K562 (cell line): ENCODE measurements at regions not wholly inside any gene's neighbourhood (a gene's known extent, or its start where the extent isn't known, plus 50 kb on each side); places are given as distances from the start of the nearest gene placed in this dataset.

ENCODE experiments used
- DPF2 ChIP-seq: fragments of 450-650 bp; IDR thresholded peaks from 2 replicates; pipeline ENCODE4 v1.6.1; 2016
- E2F8 ChIP-seq: fragments of 450-650 bp; IDR thresholded peaks from 2 replicates; pipeline ENCODE4 v1.7.1; 2018; ENCODE audit warnings: mild to moderate bottlenecking, low read depth; ENCODE audit not compliant: partially characterized antibody
- ELF1 ChIP-seq: fragments of 200-800 bp; sonication (Bioruptor generic); IDR thresholded peaks from 2 replicates; pipeline ENCODE4 v1.6.1; 2016; ENCODE audit warnings: missing genetic modification characterization, missing compliant biosample characterization
- HES1 ChIP-seq: fragments of 450-650 bp; IDR thresholded peaks from 2 replicates; pipeline ENCODE4 v1.6.1; 2016; ENCODE audit warnings: low read depth, mild to moderate bottlenecking, moderate library complexity
- HMG20B ChIP-seq: fragments of 250-450 bp; sonication (Bioruptor Pico); IDR thresholded peaks from 2 replicates; pipeline ENCODE4 v1.5.0; 2021; ENCODE audit warnings: mild to moderate bottlenecking
- ILK ChIP-seq: fragments of 450-650 bp; IDR thresholded peaks from 2 replicates; pipeline ENCODE4 v1.6.1; 2016; ENCODE audit warnings: missing genetic modification characterization, low read depth, mild to moderate bottlenecking, missing compliant biosample characterization, moderate library complexity, borderline replicate concordance
- IRF9 ChIP-seq: fragments of 450-650 bp; IDR thresholded peaks from 2 replicates; pipeline ENCODE4 v1.6.1; 2016; ENCODE audit warnings: missing biosample characterization, missing genetic modification characterization
- MAFF ChIP-seq: IDR thresholded peaks from 2 replicates; pipeline ENCODE4 v1.6.1; 2012; ENCODE audit warnings: low read length, improper control_type of control experiment
- NFE2 ChIP-seq: IDR thresholded peaks from 2 replicates; pipeline ENCODE4 v1.6.1; 2014; ENCODE audit warnings: antibody characterized with exemption, low read depth
- PCBP1 ChIP-seq: fragments of 200-400 bp; formaldehyde crosslinking; IDR thresholded peaks from 2 replicates; pipeline ENCODE4 v1.6.1; 2018; ENCODE audit warnings: mild to moderate bottlenecking, low read depth, low read length; ENCODE audit not compliant: poor library complexity, severe bottlenecking
- SIX5 ChIP-seq, 2 experiments: IDR thresholded peaks; 2 replicates each; pipeline ENCODE4 v1.6.1; 2011; ENCODE audit warnings: low read length in 2 of 2, borderline replicate concordance in 1 of 2, low read depth in 1 of 2, mild to moderate bottlenecking in 1 of 2, moderate library complexity in 1 of 2; ENCODE audit not compliant: insufficient read depth in 1 of 2
- THRA ChIP-seq: fragments of 450-650 bp; IDR thresholded peaks from 2 replicates; pipeline ENCODE4 v1.6.1; 2017; ENCODE audit warnings: mild to moderate bottlenecking, moderate library complexity
- THRB ChIP-seq: fragments of 450-650 bp; formaldehyde crosslinking; conservative IDR thresholded peaks from 2 replicates; pipeline ENCODE4 v1.4.0; 2022; ENCODE audit warnings: mild to moderate bottlenecking, missing genetic modification characterization
- TRIM24 ChIP-seq, 2 experiments: fragments of 450-650 bp; IDR thresholded peaks; 2 replicates each; pipeline ENCODE4 v1.6.1; 2016
- USF2 ChIP-seq: sonication (generic); formaldehyde crosslinking; IDR thresholded peaks from 2 replicates; pipeline ENCODE4 v1.5.0; 2020; ENCODE audit warnings: missing genetic modification reagents
- XRCC3 ChIP-seq: fragments of 450-650 bp; IDR thresholded peaks from 2 replicates; pipeline ENCODE4 v1.6.1; 2017; ENCODE audit warnings: mild to moderate bottlenecking, moderate library complexity
- ZBED1 ChIP-seq: IDR thresholded peaks from 2 replicates; pipeline ENCODE4 v1.6.1; 2014
- ZNF589 ChIP-seq: fragments of 200-800 bp; sonication (Bioruptor generic); IDR thresholded peaks from 2 replicates; pipeline ENCODE4 v1.6.1; 2016; ENCODE audit warnings: low read depth, missing genetic modification characterization, missing compliant biosample characterization

- no peak for TF ChIP-seq PCBP1
- TF ChIP-seq HES1: peak; percentile 65; the same call in 1 of the 2 replicates
- TF ChIP-seq XRCC3: no peak
- peak; percentile 37; the same call in 1 of the 2 replicates for TF ChIP-seq IRF9 (tag)
- no peak for TF ChIP-seq USF2 (CRISPR knock-in tag)
- peak; percentile 98 for TF ChIP-seq THRA
- no peak for TF ChIP-seq ILK
- peak; percentile 74 for TF ChIP-seq NFE2
- TF ChIP-seq E2F8: peak; percentile 68
- TF ChIP-seq HMG20B (CRISPR knock-in tag): 0 out of 2 replicates have a peak, but pooled peaks have one; percentile 10
- TF ChIP-seq ZBED1: no peak
- TF ChIP-seq DPF2: peak; percentile 92
- TF ChIP-seq SIX5 (IDR thresholded peaks at IDR 0.05; ENCODE audit: borderline replicate concordance in 1 of 2, insufficient read depth in 1 of 2, low read depth in 1 of 2, low read length in 2 of 2): 0 out of 4 replicates have a peak, but pooled peaks of 1 of the 2 experiments have one; percentile 1
- TF ChIP-seq ZNF589 (CRISPR knock-in tag): peak; percentile 84
- 0 out of 2 replicates have a peak, but pooled peaks have one; percentile 10 for TF ChIP-seq MAFF
- peak; percentile 16; the same call in 1 of the 2 replicates for TF ChIP-seq ELF1 (tag)
- TF ChIP-seq TRIM24 (IDR thresholded peaks at IDR 0.05): peak; percentile 73 to 92
- no peak for TF ChIP-seq THRB (CRISPR knock-in tag)
Observed at GRCh38 chr2:105600949-105601794, 143.5 kb upstream of the NCK2 start (continued).
